Loucy (cell line): ENCODE measurements at regions not wholly inside any gene's neighbourhood (a gene's known extent, or its start where the extent isn't known, plus 50 kb on each side); places are given as distances from the start of the nearest gene placed in this dataset.

Source experiments
- H2AFZ ChIP-seq: fragments of 200-600 bp; sonication (generic); 2 replicates; pipeline ENCODE4 v1.6.0; 2016; ENCODE audit warnings: antibody characterized with exemption, mild to moderate bottlenecking, low read length, moderate library complexity
- H3F3A ChIP-seq: fragments of 200-600 bp; 2 replicates; pipeline ENCODE4 v1.6.0; 2016; ENCODE audit warnings: antibody characterized with exemption, low read depth, mild to moderate bottlenecking
- H3K27me3 ChIP-seq: fragments of 200-600 bp; sonication (generic); 2 replicates; pipeline ENCODE4 v1.6.1; 2014; ENCODE audit warnings: low read length, mild to moderate bottlenecking; ENCODE audit not compliant: insufficient read depth, poor library complexity, severe bottlenecking
- H3K36me3 ChIP-seq: fragments of 200-600 bp; sonication (generic); 2 replicates; pipeline ENCODE4 v1.6.1; 2016; ENCODE audit warnings: low read length; ENCODE audit not compliant: insufficient read depth
- H3K4me1 ChIP-seq: fragments of 200-600 bp; sonication (generic); 2 replicates; pipeline ENCODE4 v1.5.1; 2014; ENCODE audit warnings: low read length, mild to moderate bottlenecking; ENCODE audit not compliant: insufficient read depth, poor library complexity, severe bottlenecking
- H3K4me2 ChIP-seq: fragments of 200-600 bp; sonication (generic); 2 replicates; pipeline ENCODE4 v1.6.0; 2014; ENCODE audit warnings: antibody characterized with exemption, low read length, low read depth, mild to moderate bottlenecking; ENCODE audit not compliant: poor library complexity, severe bottlenecking
- H3K4me3 ChIP-seq: fragments of 200-600 bp; sonication (generic); 2 replicates; pipeline ENCODE4 v1.5.1; 2014; ENCODE audit warnings: low read length, mild to moderate bottlenecking, mixed read lengths; ENCODE audit not compliant: poor library complexity, severe bottlenecking
- H3K79me2 ChIP-seq: fragments of 200-600 bp; sonication (generic); 2 replicates; pipeline ENCODE4 v1.6.1; 2014; ENCODE audit warnings: low read length; ENCODE audit not compliant: insufficient read depth
- H3K9ac ChIP-seq: fragments of 200-600 bp; sonication (generic); 2 replicates; pipeline ENCODE4 v1.6.0; 2014; ENCODE audit warnings: mild to moderate bottlenecking, low read depth, low read length, moderate library complexity; ENCODE audit not compliant: poor library complexity, severe bottlenecking
- H3K9me2 ChIP-seq: fragments of 200-600 bp; sonication (generic); replicated peaks from 2 replicates; pipeline ENCODE4 v1.6.1; 2016; ENCODE audit warnings: low read depth, low read length, mixed read lengths
- H3K9me3 ChIP-seq: fragments of 200-600 bp; sonication (generic); 2 replicates; pipeline ENCODE4 v1.6.1; 2014; ENCODE audit warnings: mild to moderate bottlenecking, antibody characterized with exemption, low read length, low read depth; ENCODE audit not compliant: insufficient read depth
- H4K20me1 ChIP-seq: fragments of 200-600 bp; sonication (generic); 2 replicates; pipeline ENCODE4 v1.6.0; 2014; ENCODE audit warnings: antibody characterized with exemption, low read length, mild to moderate bottlenecking; ENCODE audit not compliant: insufficient read depth, poor library complexity, severe bottlenecking
- EZH2phosphoT487 ChIP-seq: fragments of 200-600 bp; IDR thresholded peaks from 2 replicates; pipeline ENCODE4 v1.6.1; 2018; ENCODE audit warnings: antibody characterized with exemption, mild to moderate bottlenecking, moderate library complexity, borderline replicate concordance
- TF ChIP-seq, protein P1 (sequence below): fragments of 200-600 bp; sonication (generic); conservative IDR thresholded peaks from 2 replicates; pipeline ENCODE4 v1.5.1; 2014; ENCODE audit warnings: mild to moderate bottlenecking, antibody characterized with exemption, low read length

DNA sequence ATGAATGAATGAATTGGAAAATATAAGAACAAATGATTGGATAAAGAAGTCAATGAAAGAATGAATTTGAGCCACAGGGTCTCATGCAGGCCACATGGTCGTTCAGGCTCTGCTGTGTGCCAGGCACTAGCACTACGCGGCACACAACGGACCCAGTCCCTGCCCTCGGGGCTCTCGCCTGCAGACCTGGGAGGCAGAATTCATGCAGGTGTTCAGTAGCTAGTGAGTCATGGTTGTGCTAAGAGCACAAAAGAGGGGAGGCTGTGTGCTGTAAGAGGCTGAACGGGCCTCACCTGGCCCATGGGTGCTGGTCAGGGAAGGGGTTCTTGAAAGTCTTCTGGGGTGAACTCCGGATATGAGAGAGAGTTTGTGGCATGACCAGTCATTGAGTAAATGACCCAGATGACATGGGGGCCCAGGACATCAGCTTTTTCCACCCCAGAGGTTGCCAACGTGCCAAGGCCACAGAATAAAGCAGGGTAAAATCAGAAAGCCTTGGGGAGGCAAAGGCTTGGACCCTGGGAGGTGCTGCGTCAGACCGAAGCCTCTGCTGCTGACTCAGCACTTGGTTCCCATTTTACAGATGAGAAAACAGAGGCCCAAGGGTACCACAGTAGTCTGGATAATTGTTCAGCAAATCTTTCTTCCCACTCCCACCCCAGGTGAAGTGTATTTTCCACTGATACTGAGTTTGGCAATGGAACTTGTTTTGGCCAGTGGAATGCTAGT lies 264.3 kb upstream of the MVB12B start:
- Histone ChIP-seq H4K20me1 (no peaks in the 10 kb centered on the region), H3K4me2 (no peak overlapping the region), H3K9me2 (no peaks in the 10 kb centered on the region), H3K4me3 (no peak overlapping the region), H3F3A (no peaks in the 10 kb centered on the region), H3K9me3 (no peaks in the 10 kb centered on the region), H3K27me3 (no peaks in the 10 kb centered on the region), H2AFZ (no peak overlapping the region), H3K9ac (no peak overlapping the region), H3K4me1 (no peaks in the 10 kb centered on the region), H3K36me3 (no peaks in the 10 kb centered on the region), H3K79me2 (no peaks in the 10 kb centered on the region)
- TF ChIP-seq, protein P1, sequence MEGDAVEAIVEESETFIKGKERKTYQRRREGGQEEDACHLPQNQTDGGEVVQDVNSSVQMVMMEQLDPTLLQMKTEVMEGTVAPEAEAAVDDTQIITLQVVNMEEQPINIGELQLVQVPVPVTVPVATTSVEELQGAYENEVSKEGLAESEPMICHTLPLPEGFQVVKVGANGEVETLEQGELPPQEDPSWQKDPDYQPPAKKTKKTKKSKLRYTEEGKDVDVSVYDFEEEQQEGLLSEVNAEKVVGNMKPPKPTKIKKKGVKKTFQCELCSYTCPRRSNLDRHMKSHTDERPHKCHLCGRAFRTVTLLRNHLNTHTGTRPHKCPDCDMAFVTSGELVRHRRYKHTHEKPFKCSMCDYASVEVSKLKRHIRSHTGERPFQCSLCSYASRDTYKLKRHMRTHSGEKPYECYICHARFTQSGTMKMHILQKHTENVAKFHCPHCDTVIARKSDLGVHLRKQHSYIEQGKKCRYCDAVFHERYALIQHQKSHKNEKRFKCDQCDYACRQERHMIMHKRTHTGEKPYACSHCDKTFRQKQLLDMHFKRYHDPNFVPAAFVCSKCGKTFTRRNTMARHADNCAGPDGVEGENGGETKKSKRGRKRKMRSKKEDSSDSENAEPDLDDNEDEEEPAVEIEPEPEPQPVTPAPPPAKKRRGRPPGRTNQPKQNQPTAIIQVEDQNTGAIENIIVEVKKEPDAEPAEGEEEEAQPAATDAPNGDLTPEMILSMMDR = no peak
- TF ChIP-seq EZH2phosphoT487 = no peak

DNA sequence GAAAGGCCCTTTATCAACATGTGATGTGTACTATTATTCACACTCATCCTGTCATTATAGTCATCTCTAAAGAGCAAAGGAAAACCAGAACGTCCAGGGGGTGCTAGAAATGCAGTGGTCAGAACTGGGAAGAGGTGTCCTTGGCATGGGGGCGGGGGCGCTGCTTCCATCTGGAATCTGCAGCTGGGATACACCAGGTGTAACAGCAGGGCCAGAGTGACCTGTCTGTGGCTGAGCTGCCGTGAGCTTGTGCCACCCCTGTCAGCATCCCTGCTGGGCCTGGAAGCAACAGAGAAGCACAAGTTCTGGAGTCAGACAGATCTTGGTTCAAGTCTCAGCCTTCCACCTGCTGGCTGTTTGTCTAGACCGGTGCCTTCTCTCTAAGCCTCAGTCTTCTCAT lies 263.3 kb upstream of the MVB12B start:
- H3K9ac ChIP-seq = no peak overlapping the region
- no peaks in the 10 kb centered on the region for H3K79me2 ChIP-seq
- no peaks in the 10 kb centered on the region for H4K20me1 ChIP-seq
- no peaks in the 10 kb centered on the region for H3K27me3 ChIP-seq
- H3K4me2 ChIP-seq = no peak overlapping the region
- H2AFZ ChIP-seq = no peak overlapping the region
- no peaks in the 10 kb centered on the region for H3K4me1 ChIP-seq
- no peaks in the 10 kb centered on the region for H3K9me2 ChIP-seq
- H3K36me3 ChIP-seq = no peaks in the 10 kb centered on the region
- TF ChIP-seq, protein P1 = no peak
- no peak for TF ChIP-seq EZH2phosphoT487
- H3K9me3 ChIP-seq = no peaks in the 10 kb centered on the region
- no peak overlapping the region for H3K4me3 ChIP-seq
- H3F3A ChIP-seq = no peaks in the 10 kb centered on the region

DNA sequence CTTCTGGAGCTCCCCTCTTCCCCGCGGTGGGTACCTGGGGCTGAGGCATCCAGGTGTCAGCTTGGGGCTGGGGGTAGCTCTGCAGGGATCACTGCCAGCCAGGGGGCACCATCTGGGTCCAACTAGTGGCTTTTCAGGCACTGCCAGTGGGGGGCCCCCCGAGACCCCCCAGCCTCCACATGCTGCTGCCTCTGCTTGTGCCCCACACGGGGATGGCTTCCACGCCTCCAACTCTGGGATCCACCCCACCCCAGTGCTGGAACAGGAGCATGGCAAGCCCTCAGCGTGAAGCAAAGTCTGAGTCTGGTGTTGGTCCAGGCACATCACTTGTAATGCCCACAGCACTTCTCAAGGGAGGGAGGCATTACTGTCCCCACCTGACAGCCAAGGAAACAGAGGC lies 260.5 kb upstream of the MVB12B start:
- H3K4me1 ChIP-seq = no peaks in the 10 kb centered on the region
- no peak overlapping the region for H3K4me3 ChIP-seq
- H4K20me1 ChIP-seq = no peaks in the 10 kb centered on the region
- no peak overlapping the region for H2AFZ ChIP-seq
- H3K4me2 ChIP-seq = no peak overlapping the region
- H3K27me3 ChIP-seq = no peaks in the 10 kb centered on the region
- H3F3A ChIP-seq = no peaks in the 10 kb centered on the region
- no peaks in the 10 kb centered on the region for H3K36me3 ChIP-seq
- no peak overlapping the region for H3K9ac ChIP-seq
- no peaks in the 10 kb centered on the region for H3K79me2 ChIP-seq
- H3K9me3 ChIP-seq = no peaks in the 10 kb centered on the region
- no peaks in the 10 kb centered on the region for H3K9me2 ChIP-seq
- no peak for TF ChIP-seq EZH2phosphoT487
- TF ChIP-seq, protein P1 = no peak
